Thymus (tissue), 11 donors: ENCODE measurements at regions not wholly inside any gene's neighbourhood (a gene's known extent, or its start where the extent isn't known, plus 50 kb on each side); places are given as distances from the start of the nearest gene placed in this dataset.

Experiments used
- DNase-seq, 9 donors: peaks; one replicate each; pipeline ENCODE4 v3.0.0-alpha.2; 2013; ENCODE audit warnings: low spot score in 9 of 9, low read depth in 6 of 9, missing footprints in 1 of 9
- H3K27ac ChIP-seq, 2 donors: one replicate each; pipeline ENCODE4 v1.5.1; 2013; ENCODE audit warnings: control low read depth in 1 of 2, low read depth in 1 of 2, low read length in 1 of 2, mild to moderate bottlenecking in 1 of 2, moderate library complexity in 1 of 2
- H3K27me3 ChIP-seq, 2 donors: one replicate each; pipeline ENCODE4 v1.5.1; 2013; ENCODE audit warnings: low read length in 1 of 2; ENCODE audit not compliant: control insufficient read depth in 2 of 2, insufficient read depth in 1 of 2
- H3K36me3 ChIP-seq, 2 donors: one replicate each; pipeline ENCODE4 v1.5.1; 2013; ENCODE audit warnings: low read length in 1 of 2, mild to moderate bottlenecking in 1 of 2, moderate library complexity in 1 of 2; ENCODE audit not compliant: control insufficient read depth in 2 of 2, insufficient read depth in 2 of 2
- H3K4me1 ChIP-seq, 2 donors: one replicate each; pipeline ENCODE4 v1.5.1; 2013; ENCODE audit warnings: low read length in 2 of 2; ENCODE audit not compliant: control insufficient read depth in 2 of 2, insufficient read depth in 2 of 2
- H3K4me3 ChIP-seq, 2 donors: one replicate each; pipeline ENCODE4 v1.5.1; 2013; ENCODE audit warnings: low read length in 2 of 2, control low read depth in 1 of 2, mild to moderate bottlenecking in 1 of 2
- H3K9me3 ChIP-seq, 2 donors: one replicate each; pipeline ENCODE4 v1.5.1; 2013; ENCODE audit warnings: low read length in 1 of 2, mild to moderate bottlenecking in 1 of 2; ENCODE audit not compliant: control insufficient read depth in 2 of 2, insufficient read depth in 1 of 2
- WGBS: extraction: QIAGEN DNeasy Blood & Tissue Kit; methylation state at CpG from one replicate; pipeline ENCODE4 v1.1.7; 2013; 5-methylcytosine and 5-hydroxymethylcytosine counted together
- donor health status: healthy.

DNA sequence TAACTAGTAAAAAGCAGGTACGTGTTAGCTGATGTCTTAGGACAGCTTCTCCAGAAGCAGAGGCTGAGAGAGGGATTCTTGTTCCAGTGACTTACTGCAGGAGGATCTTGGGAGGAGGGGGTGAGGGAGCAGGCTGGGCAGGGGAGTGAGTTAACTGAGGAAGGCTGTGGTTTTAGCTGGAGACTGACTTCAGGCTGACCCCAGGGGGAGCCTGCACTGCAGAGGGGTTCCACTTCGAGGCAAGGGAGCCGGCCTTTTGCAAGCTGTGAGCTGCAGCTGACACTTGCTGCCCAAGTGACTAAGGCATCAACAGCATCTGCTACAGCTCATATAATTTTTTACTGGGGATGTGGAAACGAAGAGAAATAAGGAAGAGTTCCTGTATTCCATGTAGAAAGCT is 50.4 kb upstream of the SOD1 start:
- no peaks in the 10 kb centered on the region for H3K36me3 ChIP-seq
- peaks cover 0 to 5% of the 10 kb centered on the region in 2 donors for H3K9me3 ChIP-seq
- peaks cover 0 to 5% of the 10 kb centered on the region in 2 donors for H3K4me1 ChIP-seq
- no peaks in the 10 kb centered on the region for H3K27me3 ChIP-seq
- H3K4me3 ChIP-seq, result no peak overlapping the region
- 87% methylated on average over 4 of the region's 4 CpGs for WGBS
- no peak overlapping the region for H3K27ac ChIP-seq
- no peak for DNase-seq

DNA sequence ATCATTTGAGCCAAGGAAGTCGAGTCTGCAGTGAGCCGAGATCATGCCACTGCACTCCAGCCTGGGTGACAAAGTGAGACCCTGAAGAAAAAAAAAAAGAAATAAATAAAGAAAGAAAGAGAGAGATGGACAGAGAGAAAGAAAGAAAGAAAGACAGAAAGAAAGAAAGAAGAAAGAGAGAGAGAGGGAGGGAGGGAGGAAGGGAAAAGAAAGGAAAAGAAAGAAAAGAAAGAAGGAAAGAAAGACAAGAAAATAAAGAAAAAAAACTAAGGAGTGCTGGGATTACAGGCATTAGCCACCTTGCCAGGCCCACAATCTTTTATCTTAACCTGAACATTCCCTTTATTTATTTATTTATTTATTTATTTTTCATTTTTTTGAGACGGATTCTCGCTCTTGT is 51.7 kb upstream of the SOD1 start:
- H3K4me1 ChIP-seq, result peaks cover 0 to under 1% of the 10 kb centered on the region in 2 donors
- no peak overlapping the region for H3K27ac ChIP-seq
- H3K4me3 ChIP-seq, result no peak overlapping the region
- no peak for DNase-seq
- H3K9me3 ChIP-seq, result peaks cover 0 to 5% of the 10 kb centered on the region in 2 donors
- WGBS, result 96% methylated on average over 4 of the region's 4 CpGs
- no peaks in the 10 kb centered on the region for H3K27me3 ChIP-seq
- no peaks in the 10 kb centered on the region for H3K36me3 ChIP-seq

DNA sequence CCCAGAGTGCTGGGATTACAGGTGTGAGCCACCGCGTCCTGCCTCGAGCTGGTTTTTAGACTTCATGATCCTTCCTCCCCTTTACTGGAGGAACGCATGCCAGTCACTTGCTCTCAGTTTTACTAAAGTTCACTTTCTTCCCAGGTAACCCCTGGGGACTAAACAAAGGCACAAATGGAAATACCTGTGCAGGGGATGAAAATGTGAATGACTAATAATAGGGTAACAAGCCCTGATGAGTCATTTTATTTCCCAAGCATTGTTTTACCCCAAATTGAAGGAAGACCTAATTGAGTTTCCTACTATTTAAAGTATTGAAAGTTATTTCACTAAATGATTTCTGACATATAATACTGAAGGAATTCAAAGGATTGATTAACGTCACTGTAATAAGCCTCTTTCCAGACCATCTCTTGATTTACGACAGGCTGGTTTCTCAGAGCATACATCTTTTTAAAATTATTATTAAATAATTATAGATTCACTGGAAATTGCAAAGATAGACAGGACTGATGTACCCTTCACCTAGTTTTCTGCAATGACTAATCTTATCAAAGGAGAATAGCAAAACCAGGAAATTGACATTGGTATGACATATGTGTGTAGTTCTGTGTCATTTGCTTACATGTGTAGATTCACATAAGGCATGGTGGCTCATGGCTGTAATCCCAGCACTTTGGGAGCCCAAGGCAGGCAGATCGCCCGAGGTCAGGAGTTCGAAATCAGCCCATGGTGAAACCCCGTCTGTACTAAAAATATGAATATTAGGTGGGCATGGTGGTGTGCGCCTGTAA is 53.2 kb upstream of the SOD1 start:
- Histone ChIP-seq H3K4me1 (no peaks in the 10 kb centered on the region), H3K27ac (no peak overlapping the region), H3K4me3 (no peak overlapping the region), H3K27me3 (no peaks in the 10 kb centered on the region), H3K36me3 (no peaks in the 10 kb centered on the region), H3K9me3 (peaks cover 0 to 5% of the 10 kb centered on the region in 2 donors)
- no peak for DNase-seq
- 94% methylated on average over 11 of the region's 11 CpGs for WGBS

DNA sequence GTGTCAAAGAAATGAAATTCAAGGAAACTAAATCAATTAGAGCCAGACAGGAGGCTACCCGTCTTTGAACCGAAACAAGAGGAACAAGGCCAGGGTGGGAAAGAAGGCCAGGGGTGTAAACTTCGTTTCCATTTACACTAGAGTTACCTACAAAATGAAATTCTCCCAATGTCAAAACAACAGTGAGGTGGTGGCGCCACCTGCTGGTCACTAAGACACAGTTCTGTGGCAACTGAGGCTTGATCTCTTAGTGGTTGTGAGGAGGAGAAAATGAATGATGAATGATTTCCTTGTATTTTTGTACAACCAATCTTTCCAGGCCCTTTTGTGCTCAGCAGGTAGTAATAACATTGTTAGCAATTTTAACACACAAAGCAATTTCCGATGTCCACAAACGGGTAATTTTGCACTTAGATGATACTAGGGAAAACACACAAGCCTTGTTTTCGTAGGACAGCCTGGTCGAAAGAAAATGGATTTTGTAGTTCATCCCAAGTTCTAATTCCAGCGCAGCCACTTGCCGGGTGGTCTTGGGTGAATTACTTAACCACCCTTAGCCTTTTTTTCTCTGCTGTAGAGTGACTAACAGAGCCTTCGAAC is 54.8 kb upstream of the SOD1 start:
- Histone ChIP-seq H3K4me3 (no peak overlapping the region), H3K4me1 (no peaks in the 10 kb centered on the region), H3K27ac (no peak overlapping the region), H3K36me3 (no peaks in the 10 kb centered on the region), H3K9me3 (no peaks in the 10 kb centered on the region), H3K27me3 (no peaks in the 10 kb centered on the region)
- peak; percentile 42 to 88 (median 79) for DNase-seq
- 45% methylated on average over 11 of the region's 11 CpGs for WGBS

DNA sequence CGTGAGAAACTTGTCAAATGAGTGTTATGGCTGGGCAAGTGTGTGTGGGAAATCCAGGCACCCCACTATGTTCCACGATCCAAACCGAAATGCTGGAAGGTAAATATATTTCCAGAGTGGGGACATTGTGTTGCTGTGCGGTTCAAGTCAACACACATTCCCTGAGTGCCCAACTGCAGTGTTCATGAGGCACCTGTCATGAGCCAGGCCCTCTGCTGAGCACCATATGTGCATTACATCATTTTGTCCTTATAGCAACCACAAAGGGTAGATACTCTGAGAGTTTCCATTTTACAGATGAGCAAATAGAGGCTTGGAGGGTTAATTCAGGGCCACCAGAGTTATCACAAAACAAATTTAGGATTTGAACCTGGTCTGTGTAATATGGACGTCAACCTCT is 59.9 kb upstream of the SOD1 start:
- DNase-seq, result no peak
- no peaks in the 10 kb centered on the region for H3K36me3 ChIP-seq
- no peaks in the 10 kb centered on the region for H3K4me1 ChIP-seq
- WGBS, result 86% methylated on average over 5 of the region's 5 CpGs
- no peaks in the 10 kb centered on the region for H3K9me3 ChIP-seq
- no peaks in the 10 kb centered on the region for H3K27me3 ChIP-seq
- H3K4me3 ChIP-seq, result no peak overlapping the region
- no peak overlapping the region for H3K27ac ChIP-seq

DNA sequence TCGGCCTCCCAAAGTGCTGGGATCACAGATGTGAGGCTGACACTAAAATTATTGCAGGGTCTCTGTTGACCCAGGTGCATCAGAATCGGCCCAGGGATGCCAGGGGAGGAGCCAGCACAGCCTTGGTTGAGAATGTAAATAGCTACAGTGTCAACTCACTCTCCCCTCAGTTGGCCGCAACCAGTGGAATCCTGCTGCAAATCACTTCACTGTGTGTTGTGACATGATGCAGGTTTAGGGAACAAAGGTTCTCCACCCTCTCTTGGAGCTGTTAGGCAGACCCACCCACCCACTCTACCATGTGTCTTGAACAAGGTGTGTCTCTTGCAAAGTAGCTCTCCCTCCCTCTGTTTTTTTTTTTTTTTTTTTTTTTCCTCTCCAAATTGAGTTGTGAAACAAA is 60.5 kb upstream of the SOD1 start:
- Histone ChIP-seq H3K27ac (no peak overlapping the region), H3K4me1 (no peaks in the 10 kb centered on the region), H3K4me3 (no peak overlapping the region), H3K27me3 (no peaks in the 10 kb centered on the region), H3K9me3 (no peaks in the 10 kb centered on the region), H3K36me3 (no peaks in the 10 kb centered on the region)
- DNase-seq, result no peak
- WGBS, result 85% methylated on average over 3 of the region's 3 CpGs

DNA sequence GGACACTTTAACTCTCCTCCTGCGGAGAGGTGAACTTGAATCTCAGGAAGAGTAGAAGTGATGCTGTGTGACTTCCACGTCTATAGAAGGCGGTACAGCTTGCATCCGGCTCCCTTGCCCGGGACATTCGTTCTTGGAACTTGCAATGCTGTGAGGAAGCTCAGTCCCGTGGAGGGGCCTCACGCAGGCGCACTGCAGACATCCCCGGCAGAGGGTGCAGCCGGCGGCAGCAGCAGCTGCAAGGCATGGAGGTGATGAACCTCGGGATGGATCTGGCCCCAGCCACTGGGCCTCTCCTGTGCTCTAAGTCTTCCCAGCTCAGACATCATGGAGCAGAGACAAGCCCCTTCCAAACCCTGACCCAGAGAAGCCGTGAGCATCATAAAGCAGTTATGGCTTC is 61.8 kb upstream of the SOD1 start:
- no peaks in the 10 kb centered on the region for H3K27me3 ChIP-seq
- H3K4me1 ChIP-seq, result no peaks in the 10 kb centered on the region
- WGBS, result 93% methylated on average over 14 of the region's 14 CpGs
- no peaks in the 10 kb centered on the region for H3K9me3 ChIP-seq
- no peak for DNase-seq
- no peak overlapping the region for H3K4me3 ChIP-seq
- no peak overlapping the region for H3K27ac ChIP-seq
- no peaks in the 10 kb centered on the region for H3K36me3 ChIP-seq

DNA sequence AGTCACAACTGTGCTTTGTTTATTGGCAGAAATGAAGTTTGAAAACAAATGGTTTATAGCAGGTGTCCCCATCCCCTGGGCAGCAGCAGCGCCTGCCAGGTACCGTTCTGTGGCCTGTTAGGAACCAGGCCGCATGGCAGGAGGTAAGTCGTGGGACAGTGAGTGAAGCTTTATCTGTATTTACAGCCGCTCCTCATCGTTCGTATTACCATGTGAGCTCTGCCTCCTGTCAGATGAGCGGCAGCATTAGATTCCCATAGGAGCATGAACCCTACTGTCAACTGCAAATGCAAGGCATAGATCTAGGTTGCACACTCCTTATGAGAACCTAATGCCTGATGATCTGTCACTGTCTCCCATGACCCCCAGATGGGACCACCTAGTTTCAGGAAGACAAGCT is 63.4 kb upstream of the SOD1 start:
- no peak for DNase-seq
- Histone ChIP-seq H3K27ac (no peak overlapping the region), H3K4me3 (no peak overlapping the region), H3K9me3 (no peaks in the 10 kb centered on the region), H3K4me1 (no peaks in the 10 kb centered on the region), H3K36me3 (no peaks in the 10 kb centered on the region), H3K27me3 (no peaks in the 10 kb centered on the region)
- 97% methylated on average over 8 of the region's 8 CpGs for WGBS

DNA sequence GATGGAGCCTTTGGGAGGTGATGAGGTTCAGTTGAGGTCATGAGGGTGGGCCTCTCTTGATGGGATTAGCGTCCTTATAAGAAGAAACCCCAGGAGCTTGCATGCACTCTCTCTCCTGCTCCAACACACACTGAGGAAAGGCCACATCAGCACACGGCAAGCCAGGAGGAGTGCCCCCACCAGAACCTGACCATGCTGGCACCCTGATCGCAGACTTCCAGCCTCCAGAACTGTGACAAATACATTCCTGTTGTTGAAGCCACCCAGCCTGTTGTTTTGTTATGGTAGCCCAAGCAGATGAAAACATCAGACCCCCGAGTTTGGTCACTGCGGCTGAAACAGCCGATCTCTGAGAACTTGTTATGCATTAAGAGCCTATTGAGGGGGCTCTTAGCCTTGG is 64.8 kb upstream of the SOD1 start:
- Histone ChIP-seq H3K27ac (no peak overlapping the region), H3K4me3 (no peak overlapping the region), H3K27me3 (no peaks in the 10 kb centered on the region), H3K36me3 (no peaks in the 10 kb centered on the region), H3K4me1 (no peaks in the 10 kb centered on the region), H3K9me3 (no peaks in the 10 kb centered on the region)
- no peak for DNase-seq
- WGBS, result 97% methylated on average over 6 of the region's 6 CpGs
